ENCODE measurements at regions not wholly inside any gene's neighbourhood (a gene's known extent, or its start where the extent isn't known, plus 50 kb on each side); places are given as distances from the start of the nearest gene placed in this dataset.

DNA sequence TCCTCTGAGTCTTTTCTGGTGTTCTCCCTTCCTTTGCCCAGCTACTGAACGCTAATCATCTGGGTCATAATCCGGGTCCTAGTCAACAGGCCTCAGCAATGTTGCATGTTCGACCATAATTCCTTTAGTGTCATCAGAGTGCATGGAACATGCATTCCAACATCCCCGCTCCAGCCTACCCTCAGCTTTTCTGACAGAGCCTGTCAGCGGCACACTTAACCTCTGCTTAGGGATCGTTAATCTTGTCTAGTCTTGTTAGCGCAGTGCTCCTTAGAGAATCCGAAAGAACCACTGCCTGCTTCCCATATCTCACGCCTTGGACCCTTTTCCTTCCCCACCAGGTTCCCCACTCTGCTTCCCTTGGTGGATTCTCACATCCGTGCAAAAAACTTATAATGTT lies 767.9 kb upstream of the ID2 start:
- Histone ChIP-seq H3K4me1 (ENCODE audit: low read depth) (no peaks in the 10 kb centered on the region), H3K36me3 (no peaks in the 10 kb centered on the region), H3K4me3 (no peak overlapping the region), H3K9me3 (ENCODE audit: low read depth) (no peaks in the 10 kb centered on the region), H3K27me3 (no peaks in the 10 kb centered on the region), H3K27ac (no peak overlapping the region)
- peak in 1 of 2 donors; percentile 24 for DNase-seq (ENCODE audit: low read depth in 1 of 2, low spot score in 1 of 2)
- TF ChIP-seq, protein P1, sequence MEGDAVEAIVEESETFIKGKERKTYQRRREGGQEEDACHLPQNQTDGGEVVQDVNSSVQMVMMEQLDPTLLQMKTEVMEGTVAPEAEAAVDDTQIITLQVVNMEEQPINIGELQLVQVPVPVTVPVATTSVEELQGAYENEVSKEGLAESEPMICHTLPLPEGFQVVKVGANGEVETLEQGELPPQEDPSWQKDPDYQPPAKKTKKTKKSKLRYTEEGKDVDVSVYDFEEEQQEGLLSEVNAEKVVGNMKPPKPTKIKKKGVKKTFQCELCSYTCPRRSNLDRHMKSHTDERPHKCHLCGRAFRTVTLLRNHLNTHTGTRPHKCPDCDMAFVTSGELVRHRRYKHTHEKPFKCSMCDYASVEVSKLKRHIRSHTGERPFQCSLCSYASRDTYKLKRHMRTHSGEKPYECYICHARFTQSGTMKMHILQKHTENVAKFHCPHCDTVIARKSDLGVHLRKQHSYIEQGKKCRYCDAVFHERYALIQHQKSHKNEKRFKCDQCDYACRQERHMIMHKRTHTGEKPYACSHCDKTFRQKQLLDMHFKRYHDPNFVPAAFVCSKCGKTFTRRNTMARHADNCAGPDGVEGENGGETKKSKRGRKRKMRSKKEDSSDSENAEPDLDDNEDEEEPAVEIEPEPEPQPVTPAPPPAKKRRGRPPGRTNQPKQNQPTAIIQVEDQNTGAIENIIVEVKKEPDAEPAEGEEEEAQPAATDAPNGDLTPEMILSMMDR (IDR thresholded peaks at IDR 0.05; ENCODE audit: low read depth, low read length): no peak

DNA sequence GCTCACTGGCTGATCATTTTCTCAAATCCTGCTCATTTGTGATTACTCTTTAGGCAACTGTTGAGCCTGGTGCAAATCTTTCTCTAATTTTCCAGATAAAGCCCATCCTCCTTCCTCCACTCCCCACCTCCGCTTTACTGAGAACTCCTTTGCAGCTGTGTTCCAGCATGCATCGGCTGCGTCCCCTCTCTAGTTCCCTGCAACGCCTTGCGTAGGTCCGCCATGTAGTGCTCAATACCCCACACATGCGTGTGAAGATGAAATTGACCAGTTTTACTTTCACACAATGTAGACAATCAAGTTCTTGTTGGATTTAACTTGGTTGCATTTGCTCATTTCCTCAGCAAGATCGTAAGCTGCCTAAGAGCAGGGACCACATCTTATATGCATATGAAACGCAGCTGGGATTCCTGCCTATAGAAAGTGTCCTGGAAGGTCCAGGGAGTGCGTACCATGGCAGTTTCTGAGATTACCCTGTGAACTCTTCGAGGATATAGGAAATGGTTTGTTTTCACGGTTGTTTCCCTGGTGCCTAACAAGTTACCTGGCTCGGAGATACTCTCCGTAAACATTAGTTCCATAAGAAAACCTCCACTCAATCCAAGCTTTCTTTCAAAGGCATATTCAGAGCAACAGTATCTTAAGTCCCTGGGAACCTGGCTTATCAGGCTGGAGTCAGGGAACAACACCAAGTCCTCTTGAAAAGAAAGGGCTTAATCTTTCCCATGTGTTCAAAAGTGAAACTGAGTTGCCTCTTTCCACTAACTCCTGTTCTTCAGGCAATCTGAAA lies 766.4 kb upstream of the ID2 start:
- Histone ChIP-seq H3K4me1 (ENCODE audit: low read depth) (no peaks in the 10 kb centered on the region), H3K4me3 (no peak overlapping the region), H3K9me3 (ENCODE audit: low read depth) (no peaks in the 10 kb centered on the region), H3K27me3 (no peaks in the 10 kb centered on the region), H3K27ac (no peak overlapping the region), H3K36me3 (no peaks in the 10 kb centered on the region)
- TF ChIP-seq, protein P1 (IDR thresholded peaks at IDR 0.05; ENCODE audit: low read depth, low read length): no peak
- DNase-seq (ENCODE audit: low read depth in 1 of 2, low spot score in 1 of 2): peak; percentile 25 to 31

DNA sequence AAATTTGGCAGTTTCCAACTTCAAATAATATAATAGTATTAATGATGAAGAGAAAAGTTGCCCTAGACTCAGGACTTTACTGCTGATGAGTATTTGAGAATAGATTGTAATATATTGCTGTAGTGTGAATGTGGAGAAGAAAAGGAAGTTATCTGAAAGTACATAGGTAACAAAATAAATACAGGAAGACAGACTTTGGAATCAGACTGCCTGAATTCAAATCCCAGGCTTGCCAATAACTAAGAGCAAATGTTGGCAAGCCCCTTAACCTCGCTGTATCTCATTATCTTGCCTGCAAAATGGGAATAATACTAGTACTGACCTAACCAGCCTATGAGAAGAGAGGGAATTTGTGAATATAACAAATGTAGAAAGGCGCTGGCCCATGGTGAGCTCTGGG lies 765.2 kb upstream of the ID2 start:
- Histone ChIP-seq H3K27ac (no peak overlapping the region), H3K9me3 (ENCODE audit: low read depth) (no peaks in the 10 kb centered on the region), H3K27me3 (no peaks in the 10 kb centered on the region), H3K4me3 (no peak overlapping the region), H3K36me3 (no peaks in the 10 kb centered on the region), H3K4me1 (ENCODE audit: low read depth) (no peaks in the 10 kb centered on the region)
- no peak for DNase-seq (ENCODE audit: low read depth in 1 of 2, low spot score in 1 of 2)
- TF ChIP-seq, protein P1 (IDR thresholded peaks at IDR 0.05; ENCODE audit: low read depth, low read length): no peak

DNA sequence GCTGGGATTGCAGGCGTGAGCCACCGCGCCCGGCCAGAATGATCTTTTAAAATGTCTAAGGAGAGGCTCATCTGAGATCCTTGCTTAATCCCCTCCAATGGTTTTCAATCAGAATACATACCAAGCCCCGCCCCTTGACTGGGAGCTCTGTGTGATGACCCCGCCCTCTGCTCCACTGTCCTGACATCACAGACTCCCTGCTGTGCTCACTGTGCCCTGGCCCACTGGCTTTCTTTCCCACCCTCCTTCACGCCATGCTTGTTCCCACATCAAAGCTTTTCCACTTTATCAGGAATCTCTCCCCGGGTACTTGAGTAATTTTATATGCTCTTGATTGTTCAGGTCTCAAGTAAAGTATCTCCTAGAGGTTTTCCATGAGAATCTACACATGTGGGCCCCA lies 762.3 kb upstream of the ID2 start:
- H3K4me3 ChIP-seq: no peak overlapping the region
- no peak overlapping the region for H3K27ac ChIP-seq
- H3K9me3 ChIP-seq (ENCODE audit: low read depth): no peaks in the 10 kb centered on the region
- no peak for DNase-seq (ENCODE audit: low read depth in 1 of 2, low spot score in 1 of 2)
- no peaks in the 10 kb centered on the region for H3K4me1 ChIP-seq (ENCODE audit: low read depth)
- no peaks in the 10 kb centered on the region for H3K36me3 ChIP-seq
- no peaks in the 10 kb centered on the region for H3K27me3 ChIP-seq
- TF ChIP-seq, protein P1 (IDR thresholded peaks at IDR 0.05; ENCODE audit: low read depth, low read length): no peak

DNA sequence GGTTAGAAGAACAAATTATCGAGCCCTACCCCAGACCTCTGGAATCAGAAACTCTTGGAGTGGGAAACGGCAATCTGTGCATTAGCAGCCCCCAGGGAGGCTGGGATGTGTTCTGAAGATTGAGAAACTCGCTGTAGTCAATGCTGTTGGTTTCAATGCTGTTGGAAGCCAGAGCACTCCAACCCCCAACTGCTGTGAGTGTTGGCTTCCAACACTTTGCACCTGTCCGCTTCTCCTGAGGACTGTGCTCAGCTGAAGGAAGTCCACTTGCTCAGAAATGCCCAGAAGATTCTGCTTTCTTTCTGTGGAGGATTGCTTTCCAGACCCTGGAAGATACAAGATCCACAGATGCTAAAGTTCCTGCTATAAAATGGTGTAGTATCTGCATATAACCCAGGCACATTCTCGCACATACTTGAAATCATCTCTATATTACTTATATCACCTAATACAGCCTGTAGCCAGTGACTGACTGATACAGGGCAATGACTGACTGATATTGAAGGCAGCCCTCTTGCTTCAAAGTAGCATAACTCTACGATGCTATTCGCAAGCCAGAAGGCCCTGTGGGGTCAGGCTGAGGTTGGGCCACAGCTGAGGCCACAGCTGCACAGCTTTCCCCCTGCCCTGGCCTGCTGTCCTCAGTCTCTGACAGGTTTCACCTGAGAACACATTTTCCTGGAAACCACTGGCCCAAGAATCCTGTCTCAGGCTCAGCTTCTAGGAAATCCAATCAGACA lies 757.7 kb upstream of the ID2 start:
- H3K27ac ChIP-seq: no peak overlapping the region
- H3K36me3 ChIP-seq: no peaks in the 10 kb centered on the region
- no peak overlapping the region for H3K4me3 ChIP-seq
- H3K27me3 ChIP-seq: no peaks in the 10 kb centered on the region
- H3K4me1 ChIP-seq (ENCODE audit: low read depth): no peaks in the 10 kb centered on the region
- TF ChIP-seq, protein P1 (IDR thresholded peaks at IDR 0.05; ENCODE audit: low read depth, low read length): no peak
- no peaks in the 10 kb centered on the region for H3K9me3 ChIP-seq (ENCODE audit: low read depth)
- DNase-seq (ENCODE audit: low read depth in 1 of 2, low spot score in 1 of 2): no peak
